NCI-H1436 treated with DMSO at 0.1 percent for 48 hours (cell line): ENCODE measurements at regions not wholly inside any gene's neighbourhood (a gene's known extent, or its start where the extent isn't known, plus 50 kb on each side); places are given as distances from the start of the nearest gene placed in this dataset.

Source experiments
- DNase-seq: peaks from one replicate; lab custom pipeline; 2025; lab: John Stamatoyannopoulos, UW

GRCh38 chr16:50956637-50957036 is 194.4 kb downstream of the SALL1 start:
- no peak for DNase-seq

DNA sequence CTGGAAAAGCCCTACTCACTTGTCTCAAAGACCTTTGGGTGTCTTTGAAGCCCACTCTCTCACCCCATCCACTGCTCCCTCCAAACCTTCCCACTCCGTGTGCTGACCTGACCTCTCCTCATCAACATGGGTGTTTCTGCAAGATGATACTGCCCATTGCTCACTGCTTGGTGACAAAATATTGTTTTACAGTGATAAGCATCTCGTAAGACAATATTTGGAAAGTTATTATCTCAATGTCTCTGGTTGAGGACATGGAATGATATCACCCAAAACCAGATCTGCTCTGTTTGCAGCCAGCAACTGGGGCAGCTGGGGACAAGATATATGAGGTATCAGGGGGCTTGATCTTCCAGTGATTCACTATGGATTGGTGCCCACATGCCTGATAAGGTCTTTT is 195.8 kb downstream of the SALL1 start:
- no peak for DNase-seq

DNA sequence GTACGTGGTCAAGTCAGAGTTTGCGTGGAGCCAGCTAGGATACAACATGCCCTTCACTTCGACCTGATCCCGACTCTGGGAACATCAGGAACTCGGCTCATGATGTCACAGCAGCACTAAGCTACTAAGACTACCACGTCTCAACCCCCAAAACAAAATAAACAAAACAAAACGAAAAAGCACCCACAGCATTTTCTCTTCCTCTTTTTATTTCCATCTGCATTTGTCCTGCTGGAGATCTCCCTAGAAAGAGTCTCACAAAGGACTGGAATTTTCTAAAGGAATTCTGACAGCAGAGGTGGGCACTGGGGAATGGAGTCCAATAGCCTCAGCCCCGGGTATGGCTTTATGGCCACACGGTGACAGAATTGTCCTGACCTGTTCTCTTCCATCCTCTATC is 196.6 kb downstream of the SALL1 start:
- DNase-seq: no peak

GRCh38 chr16:50953290-50953689 is 197.8 kb downstream of the SALL1 start:
- DNase-seq: no peak

DNA sequence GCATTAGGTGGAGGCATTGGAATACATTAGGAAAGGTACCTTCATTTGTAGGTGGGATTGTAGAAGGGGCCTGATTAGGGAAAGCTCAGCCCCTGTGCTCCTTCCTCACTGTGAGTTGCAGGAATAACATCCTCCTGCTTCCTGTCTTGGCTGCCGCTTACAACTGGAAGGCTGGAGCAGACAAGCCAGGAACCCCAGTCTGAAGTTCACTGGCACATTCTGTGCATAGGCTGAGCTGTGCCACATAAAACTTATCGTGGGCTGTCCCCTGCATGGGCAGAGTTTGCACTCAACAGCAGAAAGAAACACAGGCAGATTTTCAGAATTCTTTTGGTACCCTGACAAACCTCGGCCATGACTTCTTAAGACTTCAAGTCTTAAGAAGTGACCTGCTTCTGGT is 200.1 kb downstream of the SALL1 start:
- no peak for DNase-seq

DNA sequence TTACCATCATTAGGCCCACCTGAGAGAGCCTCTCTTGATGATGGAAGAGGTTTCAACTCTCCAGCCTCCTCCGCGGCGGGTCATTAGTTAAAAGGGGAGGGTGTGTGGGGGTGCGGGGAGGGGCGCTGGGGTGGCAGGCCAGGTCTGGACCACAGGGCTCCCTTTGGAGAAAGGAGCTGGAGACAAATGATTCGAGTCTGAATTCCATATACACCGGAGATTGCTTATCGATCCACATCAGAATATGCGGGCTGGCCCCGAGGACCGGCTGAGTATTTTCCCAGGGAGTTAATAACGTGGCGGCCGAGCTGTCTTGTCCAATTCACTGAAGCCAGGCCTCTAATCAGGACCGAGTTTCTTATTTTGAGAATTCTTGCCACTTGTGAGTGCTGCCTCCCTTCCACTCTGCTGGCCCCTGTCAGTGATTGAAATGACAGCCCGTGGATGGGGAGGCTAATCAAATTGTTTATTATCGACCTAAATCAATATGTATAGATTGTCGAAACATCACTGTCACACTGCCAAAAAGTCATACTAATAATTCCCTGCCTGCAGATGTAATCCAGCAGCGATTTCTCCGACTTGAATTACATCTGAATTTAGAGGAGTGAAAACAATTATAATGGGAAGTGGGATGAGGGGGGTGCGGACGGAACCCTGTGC is 202.7 kb downstream of the SALL1 start:
- DNase-seq: no peak

DNA sequence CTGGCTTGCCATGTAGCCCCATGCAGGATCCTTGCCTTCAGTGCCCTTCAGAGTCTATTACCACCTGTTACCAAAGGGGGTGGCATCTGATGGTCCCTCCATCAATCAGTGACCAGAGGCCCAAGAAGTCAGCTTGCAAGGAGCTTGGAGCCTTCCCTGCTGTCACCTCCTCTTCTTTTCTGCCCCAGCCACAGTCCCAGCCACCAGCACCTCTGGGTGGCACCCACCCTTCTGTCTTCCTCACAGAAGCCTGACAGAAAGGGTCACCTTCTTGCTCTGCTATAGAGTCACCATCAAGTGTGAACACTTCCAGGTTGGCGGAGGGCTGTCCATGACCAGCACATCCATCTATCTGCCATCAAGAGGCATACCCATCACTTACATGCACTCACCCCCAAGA is 203.2 kb downstream of the SALL1 start:
- no peak for DNase-seq

- DNase-seq: no peak
These were observed 204.5 kb downstream of the SALL1 start for GRCh38 chr16:50946606-50947005.

DNA sequence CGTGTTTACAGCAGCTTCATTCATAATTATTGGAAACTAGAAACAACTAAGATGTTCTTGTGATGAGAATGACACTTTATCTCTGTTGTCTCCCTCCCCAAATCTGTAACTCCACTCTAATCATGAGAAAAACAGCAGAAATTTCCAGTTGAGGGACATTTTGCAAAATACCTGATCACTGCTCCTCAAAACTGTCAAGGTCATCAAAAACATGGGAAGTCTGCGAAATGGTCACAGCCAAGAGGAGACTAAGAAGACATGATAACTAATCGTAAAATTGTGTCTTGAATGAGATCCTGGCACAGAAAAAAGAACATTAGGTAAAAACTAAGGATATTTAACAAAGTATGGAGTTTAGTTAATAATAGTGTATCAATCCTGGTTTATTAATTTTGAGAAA is 204.2 kb downstream of the CYLD start:
- no peak for DNase-seq

- DNase-seq: no peak
These were observed 203.3 kb downstream of the CYLD start for GRCh38 chr16:50945171-50945570.

- DNase-seq: no peak
These were observed 202.6 kb downstream of the CYLD start for GRCh38 chr16:50944436-50944835.

- no peak for DNase-seq
These were observed 202.1 kb downstream of the CYLD start for GRCh38 chr16:50944033-50944432.

GRCh38 chr16:50942143-50942542 is 200.3 kb downstream of the CYLD start:
- DNase-seq: no peak

GRCh38 chr16:50941681-50942080 is 199.8 kb downstream of the CYLD start:
- no peak for DNase-seq

DNA sequence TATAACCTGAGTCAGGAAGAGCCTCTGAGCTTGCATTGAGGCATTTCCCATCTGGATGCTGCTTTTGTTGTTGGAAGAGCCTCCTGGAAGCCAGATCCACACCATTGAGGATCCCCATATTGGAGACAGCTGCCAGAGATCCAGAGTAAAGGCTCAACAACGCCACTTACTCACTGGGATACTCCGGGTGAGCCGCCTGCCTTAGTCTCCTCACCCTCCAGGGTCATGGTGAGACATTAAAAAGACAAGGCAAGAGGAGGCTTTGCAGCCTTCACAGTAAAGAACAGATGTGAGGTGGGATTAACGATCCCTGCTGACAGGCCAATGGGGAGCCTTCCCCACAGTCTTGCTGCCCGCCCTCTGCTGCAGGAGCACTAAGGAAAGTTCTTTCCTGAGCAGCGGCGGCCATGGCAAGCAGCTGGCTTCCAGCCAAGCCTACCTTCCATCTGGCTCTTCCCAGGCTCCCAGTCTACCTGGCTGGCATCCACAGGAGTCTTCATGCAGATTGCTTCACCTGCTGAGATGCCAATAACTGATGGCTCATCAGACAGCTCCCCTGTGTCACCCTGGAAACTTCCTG is 198.5 kb downstream of the CYLD start:
- DNase-seq: no peak

GRCh38 chr16:50939356-50939755 is 197.5 kb downstream of the CYLD start:
- no peak for DNase-seq

GRCh38 chr16:50938932-50939331 is 197.0 kb downstream of the CYLD start:
- no peak for DNase-seq

DNA sequence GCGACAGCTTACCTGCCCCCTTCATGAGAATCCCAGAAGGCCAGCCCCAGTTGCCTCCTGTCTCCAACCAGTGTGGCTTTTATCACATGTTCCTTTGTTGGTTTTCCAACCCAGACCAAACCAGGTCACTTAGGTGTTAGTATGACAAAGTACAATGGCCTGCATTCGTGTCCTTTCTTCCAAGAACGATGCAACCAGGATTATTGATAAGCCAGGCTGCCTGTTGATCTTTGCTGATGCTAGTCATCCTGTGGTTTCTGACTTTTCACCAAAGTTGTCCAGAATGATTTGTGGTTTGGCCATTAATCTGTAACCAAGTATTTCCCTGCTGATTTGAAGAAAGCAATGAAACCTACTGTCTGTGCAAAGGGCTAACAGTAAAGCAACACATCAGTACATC is 191.4 kb downstream of the CYLD start:
- DNase-seq: no peak

GRCh38 chr16:50932348-50932935 is 190.6 kb downstream of the CYLD start:
- no peak for DNase-seq

GRCh38 chr16:50928065-50928464 is 186.2 kb downstream of the CYLD start:
- no peak for DNase-seq

GRCh38 chr16:50925758-50926357 is 184.0 kb downstream of the CYLD start:
- no peak for DNase-seq

GRCh38 chr16:50924759-50925545 is 183.1 kb downstream of the CYLD start:
- DNase-seq: no peak
